DND-41 (cell line): ENCODE measurements at regions not wholly inside any gene's neighbourhood (a gene's known extent, or its start where the extent isn't known, plus 50 kb on each side); places are given as distances from the start of the nearest gene placed in this dataset.

Experiments used
- ATAC-seq: fragments of 200-7000 bp; cut with Tn5 transposase; 3 replicates; pipeline ENCODE4 v1.9.1; 2021; ENCODE audit warnings: low read depth; ENCODE audit not compliant: insufficient read depth
- DNase-seq: peaks from one replicate; pipeline ENCODE4 v3.0.0-alpha.2; 2020
- H2AFZ ChIP-seq: 2 replicates; pipeline ENCODE4 v1.6.0; 2012; ENCODE audit warnings: low read depth, low read length
- H3K27ac ChIP-seq: 2 replicates; pipeline ENCODE4 v1.5.1; 2012; ENCODE audit warnings: low read length, inconsistent platforms
- H3K27me3 ChIP-seq: fragments of 200-600 bp; sonication (generic); 2 replicates; pipeline ENCODE4 v1.6.0; 2012; ENCODE audit warnings: low read length, mild to moderate bottlenecking, inconsistent platforms; ENCODE audit not compliant: insufficient read depth, poor library complexity
- H3K36me3 ChIP-seq: 2 replicates; pipeline ENCODE4 v1.5.1; 2012; ENCODE audit warnings: low read length, inconsistent platforms; ENCODE audit not compliant: insufficient read depth
- H3K4me1 ChIP-seq: 2 replicates; pipeline ENCODE4 v1.5.1; 2012; ENCODE audit warnings: mild to moderate bottlenecking, low read length; ENCODE audit not compliant: insufficient read depth
- H3K4me2 ChIP-seq: 2 replicates; pipeline ENCODE4 v1.6.0; 2012; ENCODE audit warnings: mild to moderate bottlenecking, moderate library complexity, low read length, inconsistent platforms; ENCODE audit not compliant: insufficient read depth
- H3K4me3 ChIP-seq, 2 experiments: fragments of 200-600 bp in 1 of 2; shearing (Covaris generic) in 1 of 2; 2 replicates each; pipeline ENCODE4 v1.5.1; 2012 to 2016; ENCODE audit warnings: inconsistent platforms in 2 of 2, low read length in 2 of 2, mild to moderate bottlenecking in 2 of 2, low read depth in 1 of 2, moderate library complexity in 1 of 2
- H3K79me2 ChIP-seq: 2 replicates; pipeline ENCODE4 v1.6.0; 2012; ENCODE audit warnings: low read length, inconsistent platforms; ENCODE audit not compliant: insufficient read depth
- H3K9ac ChIP-seq: 2 replicates; pipeline ENCODE4 v1.6.0; 2012; ENCODE audit warnings: low read depth, mild to moderate bottlenecking, inconsistent platforms, low read length, moderate library complexity
- H3K9me3 ChIP-seq: 2 replicates; pipeline ENCODE4 v1.5.1; 2012; ENCODE audit warnings: low read length, moderate library complexity, mild to moderate bottlenecking, inconsistent platforms; ENCODE audit not compliant: insufficient read depth, severe bottlenecking
- H4K20me1 ChIP-seq: 2 replicates; pipeline ENCODE4 v1.6.0; 2012; ENCODE audit warnings: low read length; ENCODE audit not compliant: insufficient read depth
- EZH2 ChIP-seq: IDR thresholded peaks from 3 replicates; pipeline ENCODE4 v1.6.1; 2012; ENCODE audit warnings: borderline replicate concordance, low read depth, mild to moderate bottlenecking, moderate library complexity, low read length, inconsistent platforms; ENCODE audit not compliant: severe bottlenecking
- TF ChIP-seq, protein P1 (sequence below): IDR thresholded peaks from 2 replicates; pipeline ENCODE4 v1.5.1; 2012; ENCODE audit warnings: borderline replicate concordance, low read length, moderate library complexity, mild to moderate bottlenecking; ENCODE audit not compliant: poor library complexity, severe bottlenecking; ENCODE audit errors: extremely low read depth

DNA sequence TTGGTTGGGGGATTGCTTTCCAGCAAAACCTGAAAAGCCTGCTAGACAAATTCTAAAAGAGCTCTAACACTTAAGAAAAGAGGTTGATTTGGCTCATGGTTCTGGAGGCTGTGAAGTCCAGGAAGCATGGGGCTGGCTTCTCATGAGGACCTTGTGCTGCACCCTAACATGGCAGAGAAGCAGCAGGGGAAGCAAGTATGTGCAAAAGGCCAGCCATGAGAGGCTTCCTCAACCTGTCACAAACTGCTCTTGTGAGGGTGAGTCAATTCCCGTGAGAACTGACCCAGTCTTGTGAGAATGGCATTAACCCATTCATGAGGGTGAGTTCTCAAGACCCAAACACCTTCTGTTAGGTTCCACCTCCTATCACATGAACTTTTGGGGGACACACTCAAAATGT lies 54.3 kb upstream of the IGFBP3 start:
- Histone ChIP-seq H3K4me3 (no peak overlapping the region), H3K27me3 (peaks cover 4% of the 10 kb centered on the region), H4K20me1 (no peaks in the 10 kb centered on the region), H3K79me2 (no peaks in the 10 kb centered on the region), H3K9ac (no peak overlapping the region), H3K4me1 (no peaks in the 10 kb centered on the region), H3K27ac (no peak overlapping the region), H2AFZ (no peak overlapping the region), H3K9me3 (no peaks in the 10 kb centered on the region), H3K4me2 (no peak overlapping the region), H3K36me3 (no peaks in the 10 kb centered on the region)
- ATAC-seq (no peak), DNase-seq (no peak)
- TF ChIP-seq EZH2 = no peak
- TF ChIP-seq, protein P1, sequence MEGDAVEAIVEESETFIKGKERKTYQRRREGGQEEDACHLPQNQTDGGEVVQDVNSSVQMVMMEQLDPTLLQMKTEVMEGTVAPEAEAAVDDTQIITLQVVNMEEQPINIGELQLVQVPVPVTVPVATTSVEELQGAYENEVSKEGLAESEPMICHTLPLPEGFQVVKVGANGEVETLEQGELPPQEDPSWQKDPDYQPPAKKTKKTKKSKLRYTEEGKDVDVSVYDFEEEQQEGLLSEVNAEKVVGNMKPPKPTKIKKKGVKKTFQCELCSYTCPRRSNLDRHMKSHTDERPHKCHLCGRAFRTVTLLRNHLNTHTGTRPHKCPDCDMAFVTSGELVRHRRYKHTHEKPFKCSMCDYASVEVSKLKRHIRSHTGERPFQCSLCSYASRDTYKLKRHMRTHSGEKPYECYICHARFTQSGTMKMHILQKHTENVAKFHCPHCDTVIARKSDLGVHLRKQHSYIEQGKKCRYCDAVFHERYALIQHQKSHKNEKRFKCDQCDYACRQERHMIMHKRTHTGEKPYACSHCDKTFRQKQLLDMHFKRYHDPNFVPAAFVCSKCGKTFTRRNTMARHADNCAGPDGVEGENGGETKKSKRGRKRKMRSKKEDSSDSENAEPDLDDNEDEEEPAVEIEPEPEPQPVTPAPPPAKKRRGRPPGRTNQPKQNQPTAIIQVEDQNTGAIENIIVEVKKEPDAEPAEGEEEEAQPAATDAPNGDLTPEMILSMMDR = no peak

- Histone ChIP-seq H3K27me3 (peaks cover 4% of the 10 kb centered on the region), H3K4me3 (no peak overlapping the region), H3K36me3 (no peaks in the 10 kb centered on the region), H4K20me1 (no peaks in the 10 kb centered on the region), H3K9me3 (no peaks in the 10 kb centered on the region), H3K4me2 (no peak overlapping the region), H3K79me2 (no peaks in the 10 kb centered on the region), H3K4me1 (no peaks in the 10 kb centered on the region), H3K27ac (no peak overlapping the region), H3K9ac (no peak overlapping the region), H2AFZ (no peak overlapping the region)
- DNase-seq (no peak), ATAC-seq (no peak)
- TF ChIP-seq, protein P1 = no peak
- TF ChIP-seq EZH2 = no peak
Observed at GRCh38 chr7:45974540-45975360, 53.7 kb upstream of the IGFBP3 start.

GRCh38 chr7:45973725-45974532 lies 52.9 kb upstream of the IGFBP3 start:
- Histone ChIP-seq H3K36me3 (no peaks in the 10 kb centered on the region), H3K27ac (no peak overlapping the region)
- no peak for DNase-seq

More at GRCh38 chr7:45973725-45974532, 52.9 kb upstream of the IGFBP3 start:
- no peaks in the 10 kb centered on the region for H3K4me1 ChIP-seq
- H3K27me3 ChIP-seq = peaks cover 4% of the 10 kb centered on the region
- H3K9ac ChIP-seq = no peak overlapping the region
- no peak for ATAC-seq
- no peaks in the 10 kb centered on the region for H3K9me3 ChIP-seq
- H3K4me2 ChIP-seq = no peak overlapping the region
- H2AFZ ChIP-seq = no peak overlapping the region
- H4K20me1 ChIP-seq = no peaks in the 10 kb centered on the region
- no peak for TF ChIP-seq EZH2
- TF ChIP-seq, protein P1 = no peak
- H3K79me2 ChIP-seq = no peaks in the 10 kb centered on the region
- no peak overlapping the region for H3K4me3 ChIP-seq
